Choroid plexus epithelial cell (primary cell): ENCODE measurements at regions not wholly inside any gene's neighbourhood (a gene's known extent, or its start where the extent isn't known, plus 50 kb on each side); places are given as distances from the start of the nearest gene placed in this dataset.

Experiments
- DNase-seq: peaks from one replicate; pipeline ENCODE4 v3.0.0-alpha.2; 2010; ENCODE audit warnings: low read depth
- H3K4me3 ChIP-seq: 2 replicates; pipeline ENCODE4 v1.5.1; 2011; ENCODE audit warnings: low read depth, mild to moderate bottlenecking, control low read depth, low read length, moderate library complexity
- CTCF ChIP-seq: conservative IDR thresholded peaks from 2 replicates; pipeline ENCODE4 v1.5.1; 2011; ENCODE audit warnings: low read depth, mild to moderate bottlenecking, control low read depth, inconsistent platforms, low read length, moderate library complexity

GRCh38 chr4:126807132-126807531 is 825.6 kb upstream of the INTU start:
- H3K4me3 ChIP-seq: no peak overlapping the region
- DNase-seq: no peak
- no peak for TF ChIP-seq CTCF

- no peak overlapping the region for H3K4me3 ChIP-seq
- DNase-seq: no peak
- peak; percentile 6 for TF ChIP-seq CTCF
Observed at GRCh38 chr4:126812076-126812475, 820.7 kb upstream of the INTU start.

- no peak for DNase-seq
- H3K4me3 ChIP-seq: no peak overlapping the region
- TF ChIP-seq CTCF: no peak
Observed at GRCh38 chr4:126820631-126821030, 812.1 kb upstream of the INTU start.

GRCh38 chr4:126821152-126821551 is 811.6 kb upstream of the INTU start:
- no peak overlapping the region for H3K4me3 ChIP-seq
- no peak for DNase-seq
- no peak for TF ChIP-seq CTCF

GRCh38 chr4:126825083-126825482 is 807.7 kb upstream of the INTU start:
- no peak overlapping the region for H3K4me3 ChIP-seq
- DNase-seq: no peak
- no peak for TF ChIP-seq CTCF

- H3K4me3 ChIP-seq: no peak overlapping the region
- TF ChIP-seq CTCF: no peak
- no peak for DNase-seq
Observed at GRCh38 chr4:126827669-126828068, 805.1 kb upstream of the INTU start.

- H3K4me3 ChIP-seq: no peak overlapping the region
- DNase-seq: no peak
- no peak for TF ChIP-seq CTCF
Observed at GRCh38 chr4:126834854-126835253, 797.9 kb upstream of the INTU start.
